H9 (cell line): ENCODE measurements at regions not wholly inside any gene's neighbourhood (a gene's known extent, or its start where the extent isn't known, plus 50 kb on each side); places are given as distances from the start of the nearest gene placed in this dataset.

Experiments used
- DNase-seq: peaks from one replicate; pipeline ENCODE4 v3.0.0-alpha.2; 2017
- H2AFZ ChIP-seq: one replicate; pipeline ENCODE4 v1.6.1; 2013; ENCODE audit warnings: mild to moderate bottlenecking, low read length, control low read depth, moderate library complexity
- H2AK5ac ChIP-seq: 2 replicates; pipeline ENCODE4 v1.6.1; 2013; ENCODE audit warnings: low read length, control low read depth, mixed read lengths; ENCODE audit not compliant: insufficient read length
- H2BK120ac ChIP-seq: one replicate; pipeline ENCODE4 v1.6.1; 2013; ENCODE audit warnings: low read depth, mild to moderate bottlenecking, low read length, control low read depth, inconsistent platforms; ENCODE audit not compliant: poor library complexity, severe bottlenecking
- H2BK12ac ChIP-seq: 2 replicates; pipeline ENCODE4 v1.6.1; 2013; ENCODE audit warnings: low read length, control low read depth, mixed read lengths, low read depth; ENCODE audit not compliant: insufficient read length
- H2BK15ac ChIP-seq: 2 replicates; pipeline ENCODE4 v1.6.1; 2013; ENCODE audit warnings: low read depth, low read length, control low read depth
- H2BK20ac ChIP-seq: one replicate; pipeline ENCODE4 v1.6.1; 2013; ENCODE audit warnings: low read depth, mild to moderate bottlenecking, low read length, control low read depth, inconsistent platforms; ENCODE audit not compliant: poor library complexity, severe bottlenecking
- H2BK5ac ChIP-seq: 2 replicates; pipeline ENCODE4 v1.6.1; 2013; ENCODE audit warnings: low read length, control low read depth, mixed read lengths; ENCODE audit not compliant: insufficient read length
- H3K14ac ChIP-seq: 2 replicates; pipeline ENCODE4 v1.6.1; 2013; ENCODE audit warnings: low read length, control low read depth; ENCODE audit not compliant: insufficient read depth
- H3K18ac ChIP-seq: 2 replicates; pipeline ENCODE4 v1.6.1; 2013; ENCODE audit warnings: low read depth, mild to moderate bottlenecking, mixed read lengths, low read length, control low read depth; ENCODE audit not compliant: insufficient read length
- H3K23ac ChIP-seq: 2 replicates; pipeline ENCODE4 v1.6.1; 2013; ENCODE audit warnings: low read length, control low read depth, mixed read lengths, low read depth; ENCODE audit not compliant: insufficient read length
- H3K23me2 ChIP-seq: 2 replicates; pipeline ENCODE4 v1.6.1; 2013; ENCODE audit warnings: low read depth, mild to moderate bottlenecking, mixed read lengths, low read length, control low read depth; ENCODE audit not compliant: insufficient read length, poor library complexity, severe bottlenecking
- H3K27ac ChIP-seq: 2 replicates; pipeline ENCODE4 v1.5.1; 2013; ENCODE audit warnings: low read length, control low read depth, mixed read lengths, low read depth; ENCODE audit not compliant: insufficient read length
- H3K27me3 ChIP-seq: 2 replicates; pipeline ENCODE4 v1.6.1; 2013; ENCODE audit warnings: low read length, control low read depth, inconsistent platforms; ENCODE audit not compliant: insufficient read depth
- H3K4ac ChIP-seq: 2 replicates; pipeline ENCODE4 v1.6.1; 2013; ENCODE audit warnings: low read depth, mild to moderate bottlenecking, control low read depth, inconsistent platforms, low read length, moderate library complexity
- H3K4me1 ChIP-seq: 2 replicates; pipeline ENCODE4 v1.6.1; 2013; ENCODE audit warnings: low read length, control low read depth, inconsistent platforms; ENCODE audit not compliant: insufficient read depth
- H3K4me2 ChIP-seq: 2 replicates; pipeline ENCODE4 v1.6.1; 2013; ENCODE audit warnings: low read length, control low read depth, mixed read lengths; ENCODE audit not compliant: insufficient read length, insufficient read depth
- H3K56ac ChIP-seq: 2 replicates; pipeline ENCODE4 v1.6.1; 2013; ENCODE audit warnings: low read depth, mild to moderate bottlenecking, mixed read lengths, low read length, control low read depth; ENCODE audit not compliant: insufficient read length
- H3K79me1 ChIP-seq: 2 replicates; pipeline ENCODE4 v1.6.1; 2013; ENCODE audit warnings: low read depth, mild to moderate bottlenecking, moderate library complexity, low read length, control low read depth, inconsistent platforms; ENCODE audit not compliant: insufficient read depth, poor library complexity, severe bottlenecking
- H3K79me2 ChIP-seq: 2 replicates; pipeline ENCODE4 v1.6.1; 2013; ENCODE audit warnings: low read length, control low read depth, inconsistent platforms; ENCODE audit not compliant: insufficient read depth
- H3K9ac ChIP-seq: 2 replicates; pipeline ENCODE4 v1.6.1; 2013; ENCODE audit warnings: low read length, control low read depth, mixed read lengths; ENCODE audit not compliant: insufficient read length; ENCODE audit errors: extremely low read depth
- H3K9me3 ChIP-seq: one replicate; pipeline ENCODE4 v1.6.1; 2013; ENCODE audit warnings: low read depth, low read length, inconsistent platforms; ENCODE audit not compliant: control insufficient read depth
- H3T11ph ChIP-seq: one replicate; pipeline ENCODE4 v1.6.1; 2013; ENCODE audit warnings: mild to moderate bottlenecking, low read length, control low read depth, inconsistent platforms
- H4K20me1 ChIP-seq: one replicate; pipeline ENCODE4 v1.6.1; 2013; ENCODE audit not compliant: control insufficient read depth, insufficient read length, insufficient read depth
- H4K5ac ChIP-seq: 2 replicates; pipeline ENCODE4 v1.6.1; 2013; ENCODE audit warnings: low read depth, mild to moderate bottlenecking, mixed read lengths, low read length, control low read depth; ENCODE audit not compliant: insufficient read length
- H4K8ac ChIP-seq: replicated peaks from 2 replicates; pipeline ENCODE4 v1.6.1; 2013; ENCODE audit warnings: low read length, control low read depth, mixed read lengths, low read depth; ENCODE audit not compliant: insufficient read length
- H4K91ac ChIP-seq: 2 replicates; pipeline ENCODE4 v1.6.1; 2013; ENCODE audit warnings: low read depth, mild to moderate bottlenecking, moderate library complexity, mixed read lengths, low read length, control low read depth; ENCODE audit not compliant: insufficient read length
- H3K27ac Mint-ChIP-seq, 3 experiments: 2 replicates in 2 of 3; 3 replicates in 1 of 3; pipeline ENCODE4 v1.8.0; 2020 to 2021; ENCODE audit warnings: mixed read lengths in 3 of 3, mild to moderate bottlenecking in 1 of 3, moderate library complexity in 1 of 3
- H3K27me3 Mint-ChIP-seq: 2 replicates; pipeline ENCODE4 v1.8.0; 2021; ENCODE audit warnings: low read depth, mild to moderate bottlenecking, moderate library complexity, mixed read lengths
- H3K36me3 Mint-ChIP-seq, 3 experiments: 2 replicates in 2 of 3; 3 replicates in 1 of 3; pipeline ENCODE4 v1.8.0; 2020 to 2021; ENCODE audit warnings: low read depth in 3 of 3, mixed read lengths in 3 of 3; ENCODE audit not compliant: insufficient read depth in 1 of 3
- H3K4me1 Mint-ChIP-seq, 2 experiments: 2 replicates each; pipeline ENCODE4 v1.8.0; 2020; ENCODE audit warnings: mixed read lengths in 2 of 2
- H3K4me3 Mint-ChIP-seq, 2 experiments: 2 replicates in 1 of 2; 3 replicates in 1 of 2; pipeline ENCODE4 v1.8.0; 2020 to 2021; ENCODE audit warnings: mild to moderate bottlenecking in 2 of 2, mixed read lengths in 2 of 2, moderate library complexity in 1 of 2
- H3K9me3 Mint-ChIP-seq, 2 experiments: 2 replicates in 1 of 2; 3 replicates in 1 of 2; pipeline ENCODE4 v1.8.0; 2020; ENCODE audit warnings: mild to moderate bottlenecking in 2 of 2, mixed read lengths in 2 of 2, moderate library complexity in 1 of 2
- TF ChIP-seq, protein P1 (sequence below): fragments of 200-600 bp; sonication (generic); conservative IDR thresholded peaks from 3 replicates; pipeline ENCODE4 v1.8.0; 2021; ENCODE audit warnings: antibody characterized with exemption, mild to moderate bottlenecking

DNA sequence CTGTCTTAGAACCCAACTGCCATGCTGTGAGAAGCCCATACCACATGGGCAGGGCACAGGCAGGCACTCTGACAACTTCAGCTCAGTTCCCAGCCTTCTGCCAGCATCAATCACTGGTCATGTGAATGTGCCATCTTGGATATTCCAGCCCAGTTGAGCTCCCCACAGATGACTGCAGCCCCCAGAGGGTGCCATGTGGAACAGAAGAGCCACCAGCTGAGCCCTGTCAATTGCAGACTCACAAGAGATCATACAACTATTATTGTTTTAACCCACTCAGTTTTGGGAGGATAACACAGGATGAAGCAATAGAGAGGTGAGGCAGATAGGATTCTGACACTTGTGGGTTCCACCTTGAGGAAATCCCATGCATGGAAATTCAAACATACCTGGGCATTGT, 78.4 kb upstream of the ZBTB40 start:
- Histone ChIP-seq H2BK5ac (no peak overlapping the region), H3K23me2 (no peaks in the 10 kb centered on the region), H3K9ac (no peak overlapping the region), H2AK5ac (no peak overlapping the region), H3K79me2 (no peaks in the 10 kb centered on the region), H2AFZ (no peak overlapping the region), H2BK15ac (no peak overlapping the region), H4K20me1 (no peaks in the 10 kb centered on the region), H2BK20ac (no peak overlapping the region), H3K18ac (no peak overlapping the region), H3K27ac (no peak overlapping the region), H3K4me2 (no peak overlapping the region), H3K14ac (no peak overlapping the region), H4K91ac (no peak overlapping the region), H3K9me3 (no peaks in the 10 kb centered on the region), H3T11ph (no peak overlapping the region), H3K23ac (no peak overlapping the region), H3K79me1 (no peaks in the 10 kb centered on the region), H2BK120ac (no peak overlapping the region), H4K8ac (no peak overlapping the region), H3K56ac (no peak overlapping the region), H2BK12ac (no peak overlapping the region), H4K5ac (no peak overlapping the region), H3K4ac (no peak overlapping the region), H3K4me1 (peaks cover 4% of the 10 kb centered on the region), H3K27me3 (no peaks in the 10 kb centered on the region)
- Mint-ChIP-seq H3K36me3 (peaks cover 0 to 5% (median 2%) of the 10 kb centered on the region in 3 experiments; a peak in 2 of 7 replicates), H3K27ac (no peak overlapping the region), H3K4me3 (no peak overlapping the region), H3K4me1 (peaks cover 28 to 40% of the 10 kb centered on the region in 2 experiments), H3K27me3 (peaks cover 3% of the 10 kb centered on the region), H3K9me3 (peaks cover 7 to 9% of the 10 kb centered on the region in 2 experiments)
- TF ChIP-seq, protein P1, sequence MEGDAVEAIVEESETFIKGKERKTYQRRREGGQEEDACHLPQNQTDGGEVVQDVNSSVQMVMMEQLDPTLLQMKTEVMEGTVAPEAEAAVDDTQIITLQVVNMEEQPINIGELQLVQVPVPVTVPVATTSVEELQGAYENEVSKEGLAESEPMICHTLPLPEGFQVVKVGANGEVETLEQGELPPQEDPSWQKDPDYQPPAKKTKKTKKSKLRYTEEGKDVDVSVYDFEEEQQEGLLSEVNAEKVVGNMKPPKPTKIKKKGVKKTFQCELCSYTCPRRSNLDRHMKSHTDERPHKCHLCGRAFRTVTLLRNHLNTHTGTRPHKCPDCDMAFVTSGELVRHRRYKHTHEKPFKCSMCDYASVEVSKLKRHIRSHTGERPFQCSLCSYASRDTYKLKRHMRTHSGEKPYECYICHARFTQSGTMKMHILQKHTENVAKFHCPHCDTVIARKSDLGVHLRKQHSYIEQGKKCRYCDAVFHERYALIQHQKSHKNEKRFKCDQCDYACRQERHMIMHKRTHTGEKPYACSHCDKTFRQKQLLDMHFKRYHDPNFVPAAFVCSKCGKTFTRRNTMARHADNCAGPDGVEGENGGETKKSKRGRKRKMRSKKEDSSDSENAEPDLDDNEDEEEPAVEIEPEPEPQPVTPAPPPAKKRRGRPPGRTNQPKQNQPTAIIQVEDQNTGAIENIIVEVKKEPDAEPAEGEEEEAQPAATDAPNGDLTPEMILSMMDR = no peak
- no peak for DNase-seq
